ENCODE measurements at regions not wholly inside any gene's neighbourhood (a gene's known extent, or its start where the extent isn't known, plus 50 kb on each side); places are given as distances from the start of the nearest gene placed in this dataset.

DNA sequence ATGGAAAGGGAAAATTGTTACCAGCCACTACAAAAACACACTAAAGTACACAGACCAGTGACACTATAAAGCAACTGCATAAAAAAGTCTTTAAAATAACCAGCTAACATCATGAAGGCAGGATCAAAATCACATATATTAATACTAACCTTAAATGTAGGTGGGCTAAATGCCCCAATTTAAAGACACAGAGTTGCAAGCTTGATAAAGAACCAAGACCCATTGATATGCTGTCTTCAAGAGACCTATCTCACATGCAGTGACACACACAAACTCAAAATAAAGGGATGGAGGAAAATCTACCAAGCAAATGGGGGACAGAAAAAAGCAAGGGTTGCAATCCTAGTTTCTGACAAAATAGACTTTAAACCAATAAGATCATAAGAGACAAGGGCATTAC is 246.3 kb downstream of the SEC16B start:
- Histone ChIP-seq H2AK9ac (replicated peaks; ENCODE audit: low read depth, low read length, poor library complexity) (no peak overlapping the region), H3K36me3 (ENCODE audit: control insufficient read depth, insufficient read depth, low read length) (no peaks in the 10 kb centered on the region), H4K5ac (ENCODE audit: low read depth, low read length) (no peak overlapping the region), H3K4me3 (ENCODE audit: insufficient read depth, low read depth, low read length) (no peak overlapping the region), H2BK5ac (ENCODE audit: low read depth, low read length, poor library complexity, severe bottlenecking) (no peak overlapping the region), H2BK120ac (ENCODE audit: low read depth, low read length) (no peak overlapping the region), H4K20me1 (ENCODE audit: insufficient read depth, low read length) (no peaks in the 10 kb centered on the region), H3K9me1 (ENCODE audit: insufficient read depth, low read length) (no peaks in the 10 kb centered on the region), H2BK20ac (ENCODE audit: low read depth, low read length) (no peak overlapping the region), H3K9ac (ENCODE audit: low read depth, low read length) (no peak overlapping the region), H3K56ac (ENCODE audit: extremely low read depth, insufficient read depth, low read length) (no peak overlapping the region), H2AK5ac (ENCODE audit: low read depth, low read length) (no peak overlapping the region), H3K14ac (replicated peaks; ENCODE audit: low read depth, low read length) (no peak overlapping the region), H2BK15ac (ENCODE audit: low read depth, low read length) (no peak overlapping the region), H3K9me3 (ENCODE audit: control insufficient read depth, insufficient read depth, low read length) (no peaks in the 10 kb centered on the region), H3K4me2 (ENCODE audit: low read depth, low read length) (no peak overlapping the region), H3K79me1 (ENCODE audit: low read depth in 1 of 2, low read length in 2 of 2) (no peaks in the 10 kb centered on the region), H2AFZ (replicated peaks; ENCODE audit: low read length, poor library complexity) (no peak overlapping the region), H3K18ac (ENCODE audit: low read depth, low read length) (no peak overlapping the region), H4K8ac (ENCODE audit: low read depth in 2 of 2, low read length in 2 of 2) (no peak overlapping the region), H4K91ac (ENCODE audit: insufficient read depth, low read depth, low read length) (no peak overlapping the region), H3K27ac (ENCODE audit: insufficient read depth, low read length) (no peak overlapping the region), H3K4me1 (ENCODE audit: control insufficient read depth, insufficient read depth, low read length) (no peaks in the 10 kb centered on the region), H3K27me3 (ENCODE audit: control insufficient read depth, insufficient read depth, low read length) (no peaks in the 10 kb centered on the region), H3K4ac (ENCODE audit: low read depth, low read length) (no peak overlapping the region), H3K23ac (ENCODE audit: low read depth, low read length) (no peak overlapping the region)
- CTCF ChIA-PET, result no interaction called here
- intact Hi-C loops (cut with micrococcal nuclease) (no loop called here), in situ Hi-C loops (cut with MboI; ENCODE audit: low sequenced_read_pairs) (no loop called here), dilution Hi-C loops (cut with HindIII; ENCODE audit: low sequenced_read_pairs, unreplicated experiment) (no loop called here)
- POLR2A ChIA-PET (ENCODE audit: unreplicated experiment), result no interaction called here
- TF ChIP-seq CHD1 (IDR thresholded peaks at IDR 0.05; ENCODE audit: low read depth, low read length) (no peak), RCOR1 (IDR thresholded peaks at IDR 0.05; ENCODE audit: insufficient replicate concordance, low read length) (no peak)
- TF ChIP-seq, protein P1, sequence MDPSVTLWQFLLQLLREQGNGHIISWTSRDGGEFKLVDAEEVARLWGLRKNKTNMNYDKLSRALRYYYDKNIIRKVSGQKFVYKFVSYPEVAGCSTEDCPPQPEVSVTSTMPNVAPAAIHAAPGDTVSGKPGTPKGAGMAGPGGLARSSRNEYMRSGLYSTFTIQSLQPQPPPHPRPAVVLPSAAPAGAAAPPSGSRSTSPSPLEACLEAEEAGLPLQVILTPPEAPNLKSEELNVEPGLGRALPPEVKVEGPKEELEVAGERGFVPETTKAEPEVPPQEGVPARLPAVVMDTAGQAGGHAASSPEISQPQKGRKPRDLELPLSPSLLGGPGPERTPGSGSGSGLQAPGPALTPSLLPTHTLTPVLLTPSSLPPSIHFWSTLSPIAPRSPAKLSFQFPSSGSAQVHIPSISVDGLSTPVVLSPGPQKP (IDR thresholded peaks at IDR 0.05; ENCODE audit: borderline replicate concordance, low read depth, low read length), result no peak
- BruUV-seq (replicated peaks), result no TSS peak
- DNase-seq (no peak), ATAC-seq (ENCODE audit: low read depth) (no peak)
